ENCODE measurements at regions not wholly inside any gene's neighbourhood (a gene's known extent, or its start where the extent isn't known, plus 50 kb on each side); places are given as distances from the start of the nearest gene placed in this dataset.

GRCh38 chr18:53790786-53791185, 433.7 kb downstream of the MBD2 start:
- Histone ChIP-seq H3K9me3 (replicated peaks) (no peaks in the 10 kb centered on the region), H3K27me3 (no peaks in the 10 kb centered on the region), H3K27ac (no peak overlapping the region), H3K4me3 (no peak overlapping the region), H3K36me3 (no peaks in the 10 kb centered on the region), H3K4me1 (no peaks in the 10 kb centered on the region)
- DNase-seq = no peak

GRCh38 chr18:53789376-53790247, 434.9 kb downstream of the MBD2 start:
- no peaks in the 10 kb centered on the region for H3K27me3 ChIP-seq
- no peak overlapping the region for H3K27ac ChIP-seq
- H3K9me3 ChIP-seq (replicated peaks) = no peaks in the 10 kb centered on the region
- DNase-seq = no peak
- no peaks in the 10 kb centered on the region for H3K36me3 ChIP-seq
- no peak overlapping the region for H3K4me3 ChIP-seq
- H3K4me1 ChIP-seq = no peaks in the 10 kb centered on the region

GRCh38 chr18:53785811-53786210, 438.7 kb downstream of the MBD2 start:
- Histone ChIP-seq H3K4me3 (no peak overlapping the region), H3K36me3 (no peaks in the 10 kb centered on the region), H3K4me1 (no peaks in the 10 kb centered on the region), H3K27me3 (no peaks in the 10 kb centered on the region), H3K27ac (no peak overlapping the region), H3K9me3 (replicated peaks) (no peaks in the 10 kb centered on the region)
- DNase-seq = no peak

- Histone ChIP-seq H3K4me1 (no peaks in the 10 kb centered on the region), H3K27me3 (no peaks in the 10 kb centered on the region), H3K27ac (no peak overlapping the region), H3K36me3 (no peaks in the 10 kb centered on the region), H3K9me3 (replicated peaks) (no peaks in the 10 kb centered on the region), H3K4me3 (no peak overlapping the region)
- no peak for DNase-seq
These were observed 440.2 kb downstream of the MBD2 start for GRCh38 chr18:53784253-53784652.

GRCh38 chr18:53780666-53781065, 443.8 kb downstream of the MBD2 start:
- no peak overlapping the region for H3K4me3 ChIP-seq

GRCh38 chr18:53772293-53772692, 452.2 kb downstream of the MBD2 start:
- Histone ChIP-seq H3K27me3 (no peaks in the 10 kb centered on the region), H3K4me3 (no peak overlapping the region), H3K27ac (no peak overlapping the region), H3K36me3 (no peaks in the 10 kb centered on the region), H3K9me3 (replicated peaks) (no peaks in the 10 kb centered on the region), H3K4me1 (no peaks in the 10 kb centered on the region)
- no peak for DNase-seq

More at GRCh38 chr18:53780666-53781065, 443.8 kb downstream of the MBD2 start:
- no peak overlapping the region for H3K27ac ChIP-seq
- no peaks in the 10 kb centered on the region for H3K9me3 ChIP-seq (replicated peaks)
- no peaks in the 10 kb centered on the region for H3K27me3 ChIP-seq
- DNase-seq = no peak
- no peaks in the 10 kb centered on the region for H3K36me3 ChIP-seq
- H3K4me1 ChIP-seq = no peaks in the 10 kb centered on the region

GRCh38 chr18:53771664-53772063, 452.8 kb downstream of the MBD2 start:
- no peak overlapping the region for H3K27ac ChIP-seq
- H3K4me3 ChIP-seq = no peak overlapping the region
- H3K4me1 ChIP-seq = no peaks in the 10 kb centered on the region
- H3K9me3 ChIP-seq (replicated peaks) = no peaks in the 10 kb centered on the region
- no peaks in the 10 kb centered on the region for H3K36me3 ChIP-seq
- no peak for DNase-seq
- H3K27me3 ChIP-seq = no peaks in the 10 kb centered on the region

GRCh38 chr18:53765211-53765610, 459.3 kb downstream of the MBD2 start:
- DNase-seq = no peak
- no peaks in the 10 kb centered on the region for H3K4me1 ChIP-seq
- H3K4me3 ChIP-seq = no peak overlapping the region
- H3K27me3 ChIP-seq = no peaks in the 10 kb centered on the region
- no peaks in the 10 kb centered on the region for H3K9me3 ChIP-seq (replicated peaks)
- no peak overlapping the region for H3K27ac ChIP-seq
- no peaks in the 10 kb centered on the region for H3K36me3 ChIP-seq

- DNase-seq = no peak
- Histone ChIP-seq H3K4me3 (no peak overlapping the region), H3K36me3 (no peaks in the 10 kb centered on the region), H3K9me3 (replicated peaks) (no peaks in the 10 kb centered on the region), H3K4me1 (no peaks in the 10 kb centered on the region), H3K27ac (no peak overlapping the region), H3K27me3 (no peaks in the 10 kb centered on the region)
These were observed 460.4 kb downstream of the MBD2 start for GRCh38 chr18:53764086-53764485.

GRCh38 chr18:53757328-53757727, 467.1 kb downstream of the MBD2 start:
- H3K36me3 ChIP-seq = no peaks in the 10 kb centered on the region
- no peak overlapping the region for H3K4me3 ChIP-seq
- no peak overlapping the region for H3K27ac ChIP-seq
- H3K9me3 ChIP-seq (replicated peaks) = no peaks in the 10 kb centered on the region
- H3K4me1 ChIP-seq = no peaks in the 10 kb centered on the region
- no peak for DNase-seq
- H3K27me3 ChIP-seq = no peaks in the 10 kb centered on the region

- no peak overlapping the region for H3K4me3 ChIP-seq
- DNase-seq = no peak
These were observed 467.9 kb downstream of the MBD2 start for GRCh38 chr18:53756610-53756972.

GRCh38 chr18:53755914-53756609, 468.4 kb downstream of the MBD2 start:
- H3K9me3 ChIP-seq (replicated peaks) = no peaks in the 10 kb centered on the region
- H3K4me3 ChIP-seq = no peak overlapping the region
- no peaks in the 10 kb centered on the region for H3K27me3 ChIP-seq
- H3K4me1 ChIP-seq = no peaks in the 10 kb centered on the region
- no peak for DNase-seq
- H3K27ac ChIP-seq = no peak overlapping the region
- no peaks in the 10 kb centered on the region for H3K36me3 ChIP-seq

More at GRCh38 chr18:53756610-53756972, 467.9 kb downstream of the MBD2 start:
- Histone ChIP-seq H3K27me3 (no peaks in the 10 kb centered on the region), H3K4me1 (no peaks in the 10 kb centered on the region), H3K36me3 (no peaks in the 10 kb centered on the region), H3K27ac (no peak overlapping the region), H3K9me3 (replicated peaks) (no peaks in the 10 kb centered on the region)

GRCh38 chr18:53754154-53754553, 470.3 kb downstream of the MBD2 start:
- no peak overlapping the region for H3K27ac ChIP-seq
- no peak overlapping the region for H3K4me3 ChIP-seq
- H3K4me1 ChIP-seq = no peaks in the 10 kb centered on the region
- no peaks in the 10 kb centered on the region for H3K36me3 ChIP-seq
- no peak for DNase-seq
- no peaks in the 10 kb centered on the region for H3K27me3 ChIP-seq
- no peaks in the 10 kb centered on the region for H3K9me3 ChIP-seq (replicated peaks)

- H3K27ac ChIP-seq = no peak overlapping the region
- no peak for DNase-seq
- H3K4me3 ChIP-seq = no peak overlapping the region
- H3K27me3 ChIP-seq = no peaks in the 10 kb centered on the region
- no peaks in the 10 kb centered on the region for H3K9me3 ChIP-seq (replicated peaks)
- no peaks in the 10 kb centered on the region for H3K36me3 ChIP-seq
- H3K4me1 ChIP-seq = no peaks in the 10 kb centered on the region
These were observed 470.9 kb downstream of the MBD2 start for GRCh38 chr18:53753601-53754000.

GRCh38 chr18:53752781-53753367, 471.6 kb downstream of the MBD2 start:
- DNase-seq = no peak
- no peak overlapping the region for H3K27ac ChIP-seq
- H3K27me3 ChIP-seq = no peaks in the 10 kb centered on the region
- no peaks in the 10 kb centered on the region for H3K9me3 ChIP-seq (replicated peaks)
- no peak overlapping the region for H3K4me3 ChIP-seq
- H3K36me3 ChIP-seq = no peaks in the 10 kb centered on the region
- no peaks in the 10 kb centered on the region for H3K4me1 ChIP-seq
